GM12872 (cell line): ENCODE measurements at regions not wholly inside any gene's neighbourhood (a gene's known extent, or its start where the extent isn't known, plus 50 kb on each side); places are given as distances from the start of the nearest gene placed in this dataset.
A peak's percentile ranks its signal among the peaks of the same experiment; 100 is the strongest.

Source experiments
- CTCF ChIP-seq: IDR thresholded peaks from 3 replicates; pipeline ENCODE4 v1.5.1; 2011; ENCODE audit warnings: low read depth, mild to moderate bottlenecking, low read length, moderate library complexity; ENCODE audit not compliant: insufficient read depth

GRCh38 chr3:99175276-99175812 is 273.8 kb upstream of the DCBLD2 start:
- TF ChIP-seq CTCF = no peak

- TF ChIP-seq CTCF = peak; percentile 84
These were observed 271.5 kb upstream of the DCBLD2 start for GRCh38 chr3:99172736-99173657.

- no peak for TF ChIP-seq CTCF
These were observed 270.3 kb upstream of the DCBLD2 start for GRCh38 chr3:99171800-99172199.

- no peak for TF ChIP-seq CTCF
These were observed 269.5 kb upstream of the DCBLD2 start for GRCh38 chr3:99170867-99171517.

GRCh38 chr3:99167071-99167470 is 265.6 kb upstream of the DCBLD2 start:
- TF ChIP-seq CTCF = no peak

- TF ChIP-seq CTCF = no peak
These were observed 261.8 kb upstream of the DCBLD2 start for GRCh38 chr3:99163314-99163713.

GRCh38 chr3:99159220-99159762 is 257.8 kb upstream of the DCBLD2 start:
- TF ChIP-seq CTCF = no peak
